Osteoblast (primary cell): ENCODE measurements at regions not wholly inside any gene's neighbourhood (a gene's known extent, or its start where the extent isn't known, plus 50 kb on each side); places are given as distances from the start of the nearest gene placed in this dataset.

Experiments
- DNase-seq: peaks from one replicate; pipeline ENCODE4 v3.0.0; 2011; ENCODE audit warnings: low spot score, mixed read lengths; ENCODE audit not compliant: insufficient read length; ENCODE audit errors: missing footprints
- H2AFZ ChIP-seq: 2 replicates; pipeline ENCODE4 v1.6.0; 2011; ENCODE audit warnings: mild to moderate bottlenecking, low read length
- H3K27ac ChIP-seq: 2 replicates; pipeline ENCODE4 v1.5.1; 2011; ENCODE audit warnings: mild to moderate bottlenecking, low read depth, low read length, moderate library complexity
- H3K27me3 ChIP-seq: 2 replicates; pipeline ENCODE4 v1.6.0; 2012; ENCODE audit warnings: mild to moderate bottlenecking, control low read depth, inconsistent platforms, low read length, moderate library complexity; ENCODE audit not compliant: insufficient read depth
- H3K36me3 ChIP-seq: 2 replicates; pipeline ENCODE4 v1.5.1; 2011; ENCODE audit warnings: mild to moderate bottlenecking, low read length, control low read depth, moderate library complexity; ENCODE audit not compliant: insufficient read depth
- H3K4me1 ChIP-seq: 2 replicates; pipeline ENCODE4 v1.5.1; 2011; ENCODE audit warnings: mild to moderate bottlenecking, low read length, control low read depth, moderate library complexity; ENCODE audit not compliant: insufficient read depth
- H3K4me2 ChIP-seq: 2 replicates; pipeline ENCODE4 v1.6.0; 2011; ENCODE audit warnings: mild to moderate bottlenecking, low read length; ENCODE audit not compliant: insufficient read depth
- H3K4me3 ChIP-seq: fragments of 200-600 bp; sonication (generic); 3 replicates; pipeline ENCODE4 v1.5.1; 2012; ENCODE audit warnings: mild to moderate bottlenecking, low read length, inconsistent platforms; ENCODE audit not compliant: insufficient read depth
- H3K79me2 ChIP-seq: 2 replicates; pipeline ENCODE4 v1.6.0; 2012; ENCODE audit warnings: mild to moderate bottlenecking, low read length, control low read depth, inconsistent platforms; ENCODE audit not compliant: insufficient read depth
- H3K9me3 ChIP-seq: 2 replicates; pipeline ENCODE4 v1.5.1; 2011; ENCODE audit warnings: low read depth, low read length, control low read depth
- H4K20me1 ChIP-seq: 2 replicates; pipeline ENCODE4 v1.6.0; 2012; ENCODE audit warnings: mild to moderate bottlenecking, low read length, control low read depth; ENCODE audit not compliant: insufficient read depth
- CTCF ChIP-seq: IDR thresholded peaks from 2 replicates; pipeline ENCODE4 v1.5.1; 2011; ENCODE audit warnings: mild to moderate bottlenecking, low read depth, low read length, moderate library complexity; ENCODE audit errors: extremely low read depth

GRCh38 chr16:54397190-54397835 lies 110.7 kb upstream of the IRX3 start:
- Histone ChIP-seq H3K4me2 (peak overlapping the region; percentile 66), H3K27me3 (no peaks in the 10 kb centered on the region), H3K79me2 (no peaks in the 10 kb centered on the region), H3K4me1 (peaks cover 34% of the 10 kb centered on the region), H4K20me1 (no peaks in the 10 kb centered on the region), H2AFZ (peak overlapping the region; percentile 3), H3K4me3 (no peak overlapping the region), H3K27ac (peak overlapping the region; percentile 66), H3K36me3 (no peaks in the 10 kb centered on the region), H3K9me3 (no peaks in the 10 kb centered on the region)
- no peak for TF ChIP-seq CTCF
- peak; percentile 94 for DNase-seq

GRCh38 chr16:54389836-54390494 lies 103.4 kb upstream of the IRX3 start:
- Histone ChIP-seq H3K4me3 (no peak overlapping the region), H3K79me2 (no peaks in the 10 kb centered on the region), H3K36me3 (no peaks in the 10 kb centered on the region), H4K20me1 (no peaks in the 10 kb centered on the region), H3K27ac (no peak overlapping the region), H2AFZ (no peak overlapping the region), H3K9me3 (no peaks in the 10 kb centered on the region), H3K4me2 (no peak overlapping the region), H3K27me3 (no peaks in the 10 kb centered on the region), H3K4me1 (peaks cover 6% of the 10 kb centered on the region)
- DNase-seq: no peak
- no peak for TF ChIP-seq CTCF

- peaks cover 2% of the 10 kb centered on the region for H3K9me3 ChIP-seq
- H3K27ac ChIP-seq: no peak overlapping the region
- no peaks in the 10 kb centered on the region for H3K36me3 ChIP-seq
- no peaks in the 10 kb centered on the region for H3K27me3 ChIP-seq
- H3K79me2 ChIP-seq: no peaks in the 10 kb centered on the region
- H4K20me1 ChIP-seq: no peaks in the 10 kb centered on the region
- DNase-seq: no peak
- H2AFZ ChIP-seq: no peak overlapping the region
- H3K4me2 ChIP-seq: no peak overlapping the region
- TF ChIP-seq CTCF: no peak
- no peak overlapping the region for H3K4me3 ChIP-seq
- peaks cover 6% of the 10 kb centered on the region for H3K4me1 ChIP-seq
Measured at GRCh38 chr16:54385141-54385540, 98.6 kb upstream of the IRX3 start.

GRCh38 chr16:54381601-54382313 lies 95.2 kb upstream of the IRX3 start:
- H3K27ac ChIP-seq: no peak overlapping the region
- DNase-seq: no peak
- H2AFZ ChIP-seq: no peak overlapping the region
- peaks cover 2% of the 10 kb centered on the region for H3K9me3 ChIP-seq
- no peak overlapping the region for H3K4me3 ChIP-seq
- H3K79me2 ChIP-seq: no peaks in the 10 kb centered on the region
- H3K36me3 ChIP-seq: no peaks in the 10 kb centered on the region
- no peaks in the 10 kb centered on the region for H3K27me3 ChIP-seq
- H3K4me2 ChIP-seq: no peak overlapping the region
- TF ChIP-seq CTCF: no peak
- H3K4me1 ChIP-seq: no peaks in the 10 kb centered on the region
- H4K20me1 ChIP-seq: no peaks in the 10 kb centered on the region
